NCI-H2227 (cell line): ENCODE measurements at regions not wholly inside any gene's neighbourhood (a gene's known extent, or its start where the extent isn't known, plus 50 kb on each side); places are given as distances from the start of the nearest gene placed in this dataset.

Experiments
- DNase-seq: peaks from one replicate; lab custom pipeline; 2025; ENCODE audit not compliant: unreplicated experiment; lab: John Stamatoyannopoulos, UW

DNA sequence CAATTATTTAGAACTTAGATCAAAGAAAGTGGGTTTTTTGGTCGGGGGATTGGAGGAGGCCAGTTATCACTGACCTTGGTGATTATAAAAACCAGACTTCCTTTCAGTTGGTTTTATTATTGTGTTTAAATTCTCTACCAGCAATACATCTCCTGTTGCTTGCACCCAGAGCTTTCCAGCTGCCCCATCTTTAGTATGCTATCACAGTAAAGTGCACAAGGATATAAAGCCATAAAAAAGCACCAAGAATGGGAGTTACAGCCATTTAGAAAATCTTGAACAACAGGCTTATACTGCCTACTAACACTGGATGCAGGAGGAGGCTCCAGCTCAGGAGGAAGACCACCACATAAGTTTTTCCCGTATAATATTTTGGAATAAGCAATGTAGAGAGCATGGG lies 148.7 kb upstream of the OSR1 start:
- DNase-seq, result no peak

DNA sequence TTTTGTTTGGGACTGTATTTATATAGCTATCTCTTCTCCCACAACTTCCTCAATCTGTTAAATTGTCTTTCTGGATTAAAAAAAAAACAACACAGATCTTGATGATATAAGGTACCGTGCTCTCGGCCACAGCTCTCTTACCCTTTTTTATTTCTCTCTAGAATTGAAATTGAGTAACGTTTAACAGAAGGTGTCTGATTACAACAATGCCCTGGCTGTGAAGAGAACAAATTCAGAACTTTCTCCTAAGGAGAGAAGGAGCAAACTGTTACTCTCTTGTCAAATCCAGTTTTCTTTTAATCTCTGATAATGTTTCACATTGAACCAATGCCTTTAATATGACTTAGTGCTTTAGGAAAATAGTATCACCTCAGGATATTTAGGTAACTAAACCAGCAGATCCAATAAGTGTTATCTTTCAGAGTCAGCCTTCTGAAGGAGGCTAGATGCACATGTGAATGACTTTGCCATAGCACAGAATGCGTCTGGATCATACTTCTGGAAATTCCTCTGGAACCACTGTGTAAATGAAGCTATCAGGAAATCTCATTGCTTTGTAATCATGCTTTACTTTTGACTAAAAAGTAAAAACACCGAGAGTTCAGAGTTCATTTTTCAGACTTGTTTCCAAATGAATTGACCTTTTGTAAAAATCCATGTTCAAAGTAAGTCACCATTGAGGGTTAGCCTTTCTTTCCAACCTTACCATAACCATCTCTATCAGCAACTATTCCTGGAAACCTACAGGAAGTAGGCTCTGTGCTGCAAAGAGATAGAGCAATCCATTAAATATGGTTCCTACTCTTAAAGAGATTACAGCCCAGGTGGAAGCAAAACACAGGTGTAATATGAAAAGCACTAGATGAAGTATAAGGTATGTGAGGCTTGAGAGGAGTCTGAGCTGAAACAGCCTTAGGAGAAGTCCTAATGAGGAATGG lies 147.0 kb upstream of the OSR1 start:
- no peak for DNase-seq

DNA sequence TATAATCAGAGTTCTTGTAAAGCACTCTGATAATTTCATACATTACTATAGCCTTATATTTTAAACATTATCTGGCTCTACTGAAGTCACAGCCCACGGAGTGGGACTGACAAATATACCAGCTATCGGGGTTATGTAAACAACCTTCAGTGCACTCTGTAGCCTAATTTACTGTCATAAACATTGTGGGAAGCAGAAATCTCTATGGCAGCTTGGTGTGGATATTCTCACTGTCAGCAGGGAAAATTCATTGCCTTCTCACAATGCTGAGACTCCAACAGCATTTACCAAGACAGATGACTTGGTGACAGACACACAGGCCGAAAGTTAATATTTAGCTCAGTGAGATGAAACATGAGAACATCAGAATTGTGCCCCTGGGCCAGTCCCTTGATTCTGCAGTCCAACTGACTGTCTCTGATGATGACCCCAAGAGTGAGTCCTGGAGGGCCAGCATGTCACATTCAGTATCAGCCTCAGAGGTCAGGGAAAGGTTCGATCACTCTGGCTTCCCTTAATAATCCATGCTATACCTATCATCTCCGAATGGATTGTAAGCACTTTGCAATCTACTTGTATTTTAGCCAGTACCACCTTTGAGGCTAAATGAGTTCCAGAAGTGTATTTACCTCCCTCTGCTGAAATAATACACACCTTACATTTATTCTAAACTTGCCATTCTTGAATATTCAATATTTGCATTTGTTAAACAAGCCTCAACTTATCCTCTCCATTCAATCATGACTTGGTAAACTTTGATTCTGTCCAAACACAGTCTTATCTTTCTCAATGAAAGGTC lies 146.2 kb upstream of the OSR1 start:
- DNase-seq, result no peak

DNA sequence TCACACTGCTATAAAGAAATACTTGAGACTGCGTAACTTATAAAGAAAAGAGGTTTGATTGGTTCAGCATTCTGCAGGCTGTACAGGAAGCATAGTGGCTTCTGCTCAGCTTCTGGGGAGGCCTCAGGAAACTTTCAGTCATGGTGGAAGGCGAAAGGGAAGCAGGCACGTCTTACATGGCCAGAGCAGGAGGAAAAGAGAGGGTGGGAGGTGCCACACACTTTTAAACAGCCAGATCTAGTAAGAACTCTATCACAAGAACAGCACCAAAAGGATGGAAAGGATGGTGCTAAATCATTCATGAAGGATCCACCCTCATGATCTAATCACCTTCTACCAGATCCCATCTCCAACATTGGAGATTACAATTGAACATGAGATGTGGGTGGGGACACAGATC lies 145.5 kb upstream of the OSR1 start:
- DNase-seq, result no peak

DNA sequence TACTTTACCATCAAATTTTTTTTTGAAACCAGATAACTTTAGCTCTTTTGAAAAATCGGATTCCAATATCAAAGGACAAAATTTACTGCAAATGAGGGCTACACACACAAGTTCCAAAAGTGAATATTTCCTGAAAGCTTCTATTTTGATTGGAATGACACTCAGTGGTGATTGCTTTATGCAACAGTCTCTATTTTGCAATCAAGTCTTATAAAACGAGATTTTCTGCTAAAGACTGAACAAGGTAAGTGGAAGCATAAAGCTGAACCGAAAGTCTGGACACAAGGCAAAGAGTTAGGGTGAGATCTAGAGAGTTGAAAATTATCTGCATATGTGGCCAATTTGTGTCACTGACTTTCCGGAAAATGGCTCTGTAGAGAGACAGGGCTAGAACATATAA lies 145.0 kb upstream of the OSR1 start:
- no peak for DNase-seq

DNA sequence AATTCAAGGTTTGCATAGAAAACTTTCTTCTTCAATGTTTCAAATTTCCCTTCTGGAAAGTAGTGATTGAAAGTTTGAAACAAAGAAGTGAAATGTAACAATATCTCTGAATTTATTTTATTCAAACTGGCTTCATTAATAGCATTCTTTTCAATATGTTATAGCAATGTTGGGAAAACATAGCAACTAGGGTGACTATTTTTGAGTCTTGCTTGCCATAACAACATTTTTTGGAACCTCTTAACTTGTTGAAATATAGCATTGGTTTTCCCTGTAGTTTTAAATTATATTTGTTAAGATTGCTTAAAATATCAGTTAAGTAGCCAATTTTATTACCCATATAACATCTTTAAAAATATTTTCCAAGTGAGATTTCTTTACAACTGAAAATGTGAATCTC lies 141.7 kb upstream of the OSR1 start:
- DNase-seq, result no peak

DNA sequence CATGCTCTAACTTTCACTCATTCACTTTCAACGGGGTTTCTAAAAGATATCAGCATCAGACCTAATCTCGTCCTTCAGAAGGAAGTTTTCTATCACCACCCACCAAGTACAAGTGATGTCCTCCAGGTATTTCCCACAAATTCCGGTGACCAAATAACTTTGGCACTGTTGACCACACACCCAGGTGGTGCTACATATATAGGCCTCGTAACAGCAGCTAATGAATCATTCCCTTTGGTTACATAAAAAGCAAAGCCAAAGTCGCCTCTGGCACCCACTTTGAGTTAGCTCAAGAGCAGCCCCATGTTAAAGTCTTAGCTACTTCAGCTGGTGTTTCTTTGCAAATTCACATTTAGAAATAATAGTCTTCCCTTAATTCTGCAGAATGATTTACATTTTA lies 138.2 kb upstream of the OSR1 start:
- DNase-seq, result no peak

DNA sequence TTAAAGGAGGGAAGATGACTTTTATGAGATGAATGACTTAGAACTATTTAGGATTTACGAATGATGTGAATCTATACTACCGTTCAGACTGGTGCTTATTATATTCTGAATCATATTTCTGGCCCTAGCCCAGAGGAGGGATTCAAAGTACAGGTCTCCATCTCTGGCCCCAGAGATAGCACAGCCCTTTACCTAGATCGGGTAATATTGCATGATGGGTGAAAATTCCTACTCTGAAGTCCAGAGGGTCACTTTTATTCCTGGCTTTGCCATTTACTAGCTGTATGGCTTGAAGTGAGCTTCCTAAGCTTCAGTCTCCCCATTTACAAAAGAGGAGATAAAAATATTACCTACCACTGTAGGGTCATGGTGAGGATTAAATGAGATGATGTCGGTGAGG lies 135.8 kb upstream of the OSR1 start:
- DNase-seq, result no peak

DNA sequence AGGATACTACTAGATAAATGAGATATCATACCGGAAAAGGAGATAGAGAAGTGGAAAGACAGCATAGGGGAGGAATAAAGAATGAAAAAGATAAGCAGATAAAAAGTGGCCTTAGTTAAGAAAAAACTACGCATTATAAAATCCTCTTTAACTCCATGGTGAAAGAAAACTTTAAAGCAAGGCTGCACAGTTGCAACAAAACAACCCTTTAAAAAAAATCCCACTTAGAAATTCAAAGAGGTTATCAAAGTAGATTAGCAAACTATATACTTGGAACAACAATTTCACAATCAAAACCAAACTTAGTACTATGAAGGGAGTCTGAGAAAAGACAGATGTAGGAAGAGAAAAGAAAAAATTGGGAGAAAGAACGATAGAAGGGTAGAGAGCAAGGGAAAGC lies 133.4 kb upstream of the OSR1 start:
- no peak for DNase-seq

DNA sequence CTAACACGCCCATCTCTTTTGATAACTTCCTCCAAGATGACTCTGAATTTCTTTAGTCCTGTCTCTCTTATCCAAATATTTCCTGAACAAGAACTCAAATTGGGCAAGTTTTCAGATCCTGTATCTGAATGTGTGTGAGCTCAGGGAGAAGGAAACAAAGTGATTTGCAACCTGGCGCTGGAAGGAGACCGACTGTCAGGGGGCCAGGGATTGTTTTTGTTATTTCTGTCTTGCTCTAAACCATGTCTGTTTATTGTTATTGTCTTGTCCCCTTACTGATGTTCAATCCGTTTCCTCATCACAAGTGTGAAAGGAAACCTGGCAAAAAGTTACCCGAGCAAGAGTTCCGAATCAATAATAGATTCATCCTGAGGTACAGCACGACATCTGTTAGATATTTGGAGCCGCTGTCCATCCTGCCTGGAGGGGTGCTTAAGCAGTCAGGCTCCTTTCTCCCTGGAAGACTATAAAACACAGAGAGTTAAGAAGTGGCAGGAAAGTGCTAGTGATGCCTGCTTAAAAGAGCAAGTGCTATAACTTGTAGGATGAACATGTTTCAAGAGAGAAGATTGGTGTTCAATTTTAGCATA lies 132.5 kb upstream of the OSR1 start:
- no peak for DNase-seq

DNA sequence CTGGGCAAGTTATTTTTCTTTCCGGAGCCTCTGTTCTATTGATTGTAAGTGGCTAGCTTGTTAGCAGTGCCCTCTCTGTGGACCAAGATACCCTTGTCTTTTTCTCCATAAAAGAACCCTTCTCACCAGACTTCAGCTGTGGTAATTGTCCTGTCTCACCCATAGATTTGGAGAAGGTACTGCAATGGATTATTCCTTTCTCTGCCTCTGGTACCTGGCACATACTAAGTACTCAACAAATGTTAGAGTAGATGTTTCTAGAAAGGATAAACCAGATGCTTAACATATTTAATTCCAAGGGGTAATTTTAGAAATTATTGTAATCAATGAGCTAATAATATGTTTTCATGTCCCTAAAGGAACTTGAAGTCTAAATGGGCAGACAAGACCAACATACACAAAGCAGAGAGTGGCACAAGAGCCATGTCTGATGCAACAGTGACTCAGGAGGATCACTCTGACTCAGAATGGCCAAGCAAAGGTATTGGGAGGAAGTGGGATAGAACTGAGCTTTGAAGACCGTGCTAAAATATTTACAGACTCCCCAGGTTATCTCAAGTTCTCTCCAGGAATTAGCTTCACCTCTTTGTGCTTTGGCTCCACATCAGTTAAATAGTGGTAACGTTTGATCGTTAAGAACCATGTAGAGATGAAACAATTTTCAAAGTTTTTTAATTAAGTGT lies 129.7 kb upstream of the OSR1 start:
- DNase-seq, result no peak

DNA sequence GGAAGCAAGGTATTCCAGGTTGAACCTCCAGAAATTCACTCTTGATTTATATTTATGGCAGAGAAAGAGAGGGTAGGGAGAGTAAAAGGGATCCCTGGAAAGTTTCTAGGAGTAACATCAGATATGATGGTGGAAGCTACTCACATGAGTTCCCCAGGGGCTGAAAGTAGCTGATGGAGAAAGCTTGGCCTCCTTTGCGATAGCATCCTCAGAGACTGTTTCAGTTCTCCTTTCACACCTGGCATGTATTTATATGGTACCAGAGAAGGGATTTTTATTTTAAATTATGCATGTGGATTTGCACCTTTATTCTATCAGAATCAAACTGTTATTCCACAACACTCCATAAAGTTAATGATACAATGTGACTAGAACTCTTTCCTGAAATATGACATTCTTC lies 126.3 kb upstream of the OSR1 start:
- DNase-seq, result no peak

DNA sequence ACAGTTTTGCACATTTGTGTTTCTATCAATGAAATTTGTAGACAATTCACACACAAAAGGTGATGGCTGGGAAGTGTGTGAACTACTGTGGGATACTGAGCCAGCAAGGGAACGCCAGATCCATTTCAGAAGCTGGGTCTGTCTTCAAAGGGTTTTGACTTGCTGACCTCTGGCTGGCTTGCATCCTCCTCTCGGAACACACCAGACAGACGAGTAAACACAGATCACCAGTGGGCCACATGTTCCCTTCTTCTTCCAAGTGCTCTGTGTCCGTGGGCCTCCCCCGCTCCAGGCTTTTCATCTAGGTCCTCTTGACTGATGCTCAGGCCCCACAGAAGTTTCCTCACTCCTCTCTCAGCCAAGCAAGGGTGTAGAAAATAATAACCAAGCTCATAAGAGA lies 122.2 kb upstream of the OSR1 start:
- no peak for DNase-seq

DNA sequence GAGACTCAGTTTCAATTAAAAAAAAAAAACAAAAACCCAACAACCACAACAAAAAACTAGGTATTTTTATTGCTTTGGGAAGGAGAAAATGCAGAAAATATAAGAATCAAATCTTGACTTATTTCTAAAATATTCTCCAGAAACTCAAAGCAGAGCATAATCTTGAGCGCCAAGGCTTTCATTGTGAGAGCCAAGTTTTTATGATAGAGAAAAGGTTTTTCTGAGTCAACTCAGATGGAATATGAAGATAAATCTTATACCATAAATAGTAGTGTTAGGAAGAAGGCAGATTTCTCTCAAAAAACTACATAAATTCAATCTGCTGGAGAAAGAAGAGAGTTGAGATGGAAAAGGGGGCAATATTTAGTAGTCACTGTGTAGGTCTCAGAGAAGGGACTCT lies 121.2 kb upstream of the OSR1 start:
- no peak for DNase-seq

DNA sequence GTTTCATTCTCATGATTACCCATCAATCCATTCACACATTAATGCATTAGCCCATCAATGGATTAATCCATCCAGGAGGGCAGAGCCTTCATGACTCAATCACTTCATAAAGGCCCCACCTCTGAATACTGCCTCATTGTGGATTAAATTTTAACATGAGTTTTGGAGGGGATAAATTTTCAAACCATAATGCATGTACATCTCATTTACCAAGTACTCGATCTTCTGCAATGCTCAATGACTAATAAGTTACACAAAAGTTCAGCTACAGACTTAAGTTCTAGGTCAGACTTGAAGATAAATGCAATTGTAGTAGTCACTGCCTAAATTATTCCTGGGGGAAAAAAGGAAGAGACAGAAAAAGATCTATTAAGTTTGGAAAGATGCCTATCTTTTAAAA lies 120.0 kb upstream of the OSR1 start:
- DNase-seq, result no peak

DNA sequence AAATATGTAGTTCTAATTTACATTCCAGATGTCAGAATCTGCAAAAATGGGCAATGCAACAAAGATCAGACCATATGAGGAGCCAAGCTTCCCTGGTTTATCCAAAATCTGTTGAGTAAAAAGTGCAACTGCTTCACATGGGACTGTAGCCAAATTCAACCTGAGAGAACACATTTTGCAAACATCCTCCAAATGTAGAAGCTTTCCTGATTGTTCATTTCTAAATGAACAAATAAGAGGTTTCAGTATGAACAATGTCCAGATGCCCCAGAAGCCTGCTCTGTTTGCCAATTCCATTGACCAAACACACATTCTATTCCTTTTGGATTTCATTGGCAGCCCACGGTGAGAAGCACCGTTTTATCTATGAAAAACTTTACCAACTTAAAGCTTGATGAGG lies 117.9 kb upstream of the OSR1 start:
- no peak for DNase-seq

DNA sequence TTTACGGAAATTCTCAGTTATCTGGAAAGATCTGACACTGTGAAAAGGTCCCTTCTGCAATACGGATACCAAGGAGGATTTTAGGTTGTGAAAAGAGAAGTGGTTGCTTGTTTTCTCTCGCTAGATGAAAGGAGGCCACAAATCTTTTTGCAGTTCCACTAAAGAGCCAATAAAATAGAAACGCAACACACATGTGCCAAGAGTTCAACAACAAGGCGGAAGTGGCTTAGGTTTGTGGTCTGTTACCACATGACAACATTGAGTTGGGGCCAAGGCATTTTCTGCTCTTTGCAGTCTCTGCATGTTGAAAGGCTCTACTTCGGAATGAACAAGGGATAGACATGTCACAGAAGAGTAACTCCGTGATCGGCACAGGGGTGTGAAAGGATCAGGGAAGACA lies 115.7 kb upstream of the OSR1 start:
- no peak for DNase-seq

DNA sequence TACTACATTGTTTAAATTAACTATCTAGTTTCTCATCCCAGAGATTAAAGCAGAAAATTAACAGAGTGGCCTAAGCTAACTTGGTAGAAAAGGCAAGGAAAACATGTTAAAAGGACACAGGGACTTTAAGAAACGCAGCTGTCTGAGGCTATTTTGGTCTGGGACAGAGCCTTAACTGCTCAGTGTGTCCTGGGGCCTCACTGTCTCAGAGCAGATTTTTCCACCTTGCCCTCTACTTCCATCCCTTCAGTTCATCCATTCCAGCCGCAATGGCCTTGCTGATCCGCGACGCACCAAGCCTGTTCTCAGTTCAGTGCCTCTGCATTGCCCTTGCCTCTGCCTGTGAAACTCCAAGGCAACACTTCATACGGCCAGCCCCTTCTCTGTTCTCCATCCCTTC lies 114.9 kb upstream of the OSR1 start:
- DNase-seq, result no peak

DNA sequence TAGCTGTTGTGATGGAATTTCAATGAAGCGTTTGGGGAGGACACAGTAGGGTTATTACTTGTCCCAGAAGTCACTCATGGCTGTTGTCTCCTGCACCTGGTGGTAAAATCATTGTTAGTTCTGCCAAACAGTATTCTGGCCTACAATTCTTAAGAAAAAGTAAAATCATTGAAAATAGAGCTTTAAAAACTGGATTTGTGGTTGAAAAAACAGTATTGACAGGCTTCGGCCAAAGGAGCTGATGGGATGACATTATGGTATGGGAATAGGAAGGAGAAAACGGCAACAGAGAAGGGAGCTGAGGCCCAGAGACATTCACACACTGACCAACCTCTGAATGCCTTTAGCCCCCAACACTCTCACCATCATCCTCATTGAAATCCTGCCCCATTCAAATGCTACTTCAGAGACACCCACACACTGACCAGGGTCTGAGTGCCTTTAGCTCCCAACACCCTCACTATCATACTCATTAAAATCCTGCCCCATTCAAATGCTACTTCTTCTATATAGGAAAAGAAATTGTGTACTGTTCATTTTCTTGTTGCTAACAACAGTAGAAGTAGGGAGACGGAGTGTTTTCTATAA lies 114.1 kb upstream of the OSR1 start:
- no peak for DNase-seq

DNA sequence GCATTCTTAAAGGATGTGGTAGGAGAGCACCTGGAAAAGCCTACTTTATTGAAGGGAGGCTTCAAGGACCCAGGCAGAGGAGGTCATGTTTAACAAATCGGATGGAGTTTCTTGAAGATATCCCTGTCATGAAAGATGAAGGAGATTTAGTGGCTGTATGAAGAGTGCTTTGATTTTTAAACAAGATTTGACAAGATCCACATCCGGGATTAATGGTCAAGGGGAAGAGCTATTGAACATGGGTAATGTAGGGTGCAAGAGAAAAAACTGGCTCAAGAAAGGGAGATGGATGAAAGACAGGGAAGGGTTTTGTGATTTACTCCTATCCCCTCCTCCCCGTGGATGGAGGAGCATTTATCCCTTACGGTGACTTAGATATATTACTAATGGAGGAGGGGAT lies 113.1 kb upstream of the OSR1 start:
- no peak for DNase-seq

DNA sequence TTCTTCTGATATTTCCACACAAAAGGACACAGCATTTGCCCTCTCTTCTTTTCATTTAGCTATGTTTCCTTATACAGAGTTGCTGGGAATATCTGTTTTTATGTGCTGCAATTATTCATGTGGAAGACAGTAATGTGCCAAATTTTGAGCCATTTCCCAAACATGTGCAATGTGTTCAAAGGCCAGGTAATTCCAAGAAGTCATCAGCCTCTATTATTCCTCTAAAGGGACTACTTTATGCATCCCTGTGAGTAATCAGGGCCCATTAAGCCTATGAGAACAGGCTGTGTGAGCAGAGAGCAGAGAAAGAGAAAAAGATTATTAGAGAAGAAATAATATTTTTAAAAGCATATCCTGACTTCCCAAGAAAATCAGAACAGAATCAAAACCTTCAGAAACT lies 107.6 kb upstream of the OSR1 start:
- DNase-seq, result no peak
